Smooth muscle cell (in vitro differentiated cells): ENCODE measurements at regions not wholly inside any gene's neighbourhood (a gene's known extent, or its start where the extent isn't known, plus 50 kb on each side); places are given as distances from the start of the nearest gene placed in this dataset.

Experiments used
- DNase-seq: peaks from one replicate; lab custom pipeline; 2025; ENCODE audit not compliant: unreplicated experiment; lab: John Stamatoyannopoulos, UW
- H2AFZ ChIP-seq: fragments of 200-600 bp; sonication (generic); 2 replicates; pipeline ENCODE4 v1.6.0; 2016; ENCODE audit warnings: antibody characterized with exemption, low read depth, mild to moderate bottlenecking
- H3F3A ChIP-seq: fragments of 200-600 bp; sonication (generic); 2 replicates; pipeline ENCODE4 v1.6.0; 2017; ENCODE audit warnings: antibody characterized with exemption, low read depth
- H3K27ac ChIP-seq: fragments of 200-600 bp; sonication (generic); 2 replicates; pipeline ENCODE4 v1.5.1; 2016; ENCODE audit warnings: low read depth, mild to moderate bottlenecking
- H3K27me3 ChIP-seq: fragments of 200-600 bp; sonication (generic); 2 replicates; pipeline ENCODE4 v1.6.1; 2016; ENCODE audit warnings: low read depth, mild to moderate bottlenecking
- H3K36me3 ChIP-seq: fragments of 200-600 bp; sonication (generic); 2 replicates; pipeline ENCODE4 v1.5.1; 2016; ENCODE audit warnings: low read depth
- H3K4me1 ChIP-seq: fragments of 200-600 bp; sonication (generic); 2 replicates; pipeline ENCODE4 v1.5.1; 2016; ENCODE audit warnings: low read depth
- H3K4me2 ChIP-seq: fragments of 200-600 bp; sonication (generic); 2 replicates; pipeline ENCODE4 v1.6.0; 2016; ENCODE audit warnings: mild to moderate bottlenecking
- H3K4me3 ChIP-seq: fragments of 200-600 bp; sonication (generic); 2 replicates; pipeline ENCODE4 v1.5.1; 2016; ENCODE audit warnings: mild to moderate bottlenecking
- H3K79me2 ChIP-seq: fragments of 200-600 bp; sonication (generic); 2 replicates; pipeline ENCODE4 v1.6.0; 2016; ENCODE audit warnings: low read depth, mild to moderate bottlenecking
- H3K9ac ChIP-seq: fragments of 200-600 bp; sonication (generic); 2 replicates; pipeline ENCODE4 v1.6.0; 2016; ENCODE audit warnings: low read depth
- H3K9me3 ChIP-seq: fragments of 200-600 bp; sonication (generic); replicated peaks from 2 replicates; pipeline ENCODE4 v1.5.1; 2016; ENCODE audit warnings: low read depth
- H4K20me1 ChIP-seq: fragments of 200-600 bp; sonication (generic); 2 replicates; pipeline ENCODE4 v1.6.0; 2016; ENCODE audit warnings: low read depth
- WGBS: methylation state at CpG from one replicate; pipeline ENCODE4 v1.1.7; 2016; ENCODE audit warnings: low lambda C conversion rate; 5-methylcytosine and 5-hydroxymethylcytosine counted together
- TF ChIP-seq, protein P1 (sequence below): fragments of 200-600 bp; sonication (generic); IDR thresholded peaks from 2 replicates; pipeline ENCODE4 v1.5.1; 2017; ENCODE audit warnings: borderline replicate concordance, mild to moderate bottlenecking, antibody characterized with exemption; ENCODE audit not compliant: insufficient read depth, poor library complexity, severe bottlenecking

DNA sequence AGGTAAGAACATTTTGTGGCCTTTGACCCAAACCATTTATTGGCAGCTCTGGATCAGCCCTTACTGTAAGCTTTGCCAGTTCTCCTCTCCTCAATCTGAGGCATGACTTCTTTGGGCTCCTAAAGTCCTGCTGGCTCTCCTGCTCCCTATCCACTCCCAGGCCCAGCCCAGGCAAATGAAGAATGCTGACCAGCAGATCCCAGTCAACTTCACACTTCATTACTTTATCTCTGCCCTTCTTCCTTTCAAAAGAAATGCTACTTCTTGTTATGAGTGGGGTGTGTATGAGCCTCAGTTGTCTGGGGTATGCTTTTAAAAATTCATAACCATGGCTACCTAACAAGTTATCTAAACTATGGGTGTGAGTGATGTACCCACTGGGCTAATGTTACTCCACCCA is 479.6 kb downstream of the ACTL7B start:
- no peaks in the 10 kb centered on the region for H3K79me2 ChIP-seq
- no peak overlapping the region for H3K4me2 ChIP-seq
- no peak overlapping the region for H3K27ac ChIP-seq
- H3K4me1 ChIP-seq = no peaks in the 10 kb centered on the region
- H3F3A ChIP-seq = peaks cover 5% of the 10 kb centered on the region
- H3K9ac ChIP-seq = no peak overlapping the region
- no peaks in the 10 kb centered on the region for H3K36me3 ChIP-seq
- no peak for DNase-seq
- TF ChIP-seq, protein P1, sequence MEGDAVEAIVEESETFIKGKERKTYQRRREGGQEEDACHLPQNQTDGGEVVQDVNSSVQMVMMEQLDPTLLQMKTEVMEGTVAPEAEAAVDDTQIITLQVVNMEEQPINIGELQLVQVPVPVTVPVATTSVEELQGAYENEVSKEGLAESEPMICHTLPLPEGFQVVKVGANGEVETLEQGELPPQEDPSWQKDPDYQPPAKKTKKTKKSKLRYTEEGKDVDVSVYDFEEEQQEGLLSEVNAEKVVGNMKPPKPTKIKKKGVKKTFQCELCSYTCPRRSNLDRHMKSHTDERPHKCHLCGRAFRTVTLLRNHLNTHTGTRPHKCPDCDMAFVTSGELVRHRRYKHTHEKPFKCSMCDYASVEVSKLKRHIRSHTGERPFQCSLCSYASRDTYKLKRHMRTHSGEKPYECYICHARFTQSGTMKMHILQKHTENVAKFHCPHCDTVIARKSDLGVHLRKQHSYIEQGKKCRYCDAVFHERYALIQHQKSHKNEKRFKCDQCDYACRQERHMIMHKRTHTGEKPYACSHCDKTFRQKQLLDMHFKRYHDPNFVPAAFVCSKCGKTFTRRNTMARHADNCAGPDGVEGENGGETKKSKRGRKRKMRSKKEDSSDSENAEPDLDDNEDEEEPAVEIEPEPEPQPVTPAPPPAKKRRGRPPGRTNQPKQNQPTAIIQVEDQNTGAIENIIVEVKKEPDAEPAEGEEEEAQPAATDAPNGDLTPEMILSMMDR = no peak
- no peaks in the 10 kb centered on the region for H4K20me1 ChIP-seq
- H3K9me3 ChIP-seq = no peaks in the 10 kb centered on the region
- no peak overlapping the region for H2AFZ ChIP-seq
- no peaks in the 10 kb centered on the region for H3K27me3 ChIP-seq
- no peak overlapping the region for H3K4me3 ChIP-seq

DNA sequence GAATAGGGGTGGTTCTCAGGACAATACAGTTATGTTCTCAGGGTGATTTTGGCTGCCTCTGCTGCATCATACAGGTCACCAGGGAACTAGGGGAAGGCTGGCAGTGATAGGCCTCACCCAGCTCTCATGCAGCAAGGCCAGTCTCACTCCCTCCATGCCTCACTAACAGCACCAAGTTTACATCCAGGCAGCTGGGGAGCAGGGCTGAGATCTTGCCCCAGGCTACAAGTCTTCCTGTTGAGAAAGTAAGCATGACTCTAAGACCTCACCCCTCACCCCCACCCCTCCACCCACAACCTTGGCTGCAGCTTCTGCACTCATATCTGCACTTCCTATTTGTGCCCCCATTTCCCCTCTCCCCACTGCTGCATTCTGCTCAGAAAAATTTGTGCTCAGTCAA is 481.2 kb downstream of the ACTL7B start:
- Histone ChIP-seq H2AFZ (no peak overlapping the region), H3K79me2 (no peaks in the 10 kb centered on the region), H3K4me2 (no peak overlapping the region), H3K36me3 (no peaks in the 10 kb centered on the region), H4K20me1 (no peaks in the 10 kb centered on the region), H3K4me3 (no peak overlapping the region), H3K4me1 (no peaks in the 10 kb centered on the region), H3K27me3 (no peaks in the 10 kb centered on the region), H3K27ac (no peak overlapping the region), H3K9ac (no peak overlapping the region), H3F3A (peaks cover 5% of the 10 kb centered on the region), H3K9me3 (no peaks in the 10 kb centered on the region)
- TF ChIP-seq, protein P1 = no peak
- no peak for DNase-seq

DNA sequence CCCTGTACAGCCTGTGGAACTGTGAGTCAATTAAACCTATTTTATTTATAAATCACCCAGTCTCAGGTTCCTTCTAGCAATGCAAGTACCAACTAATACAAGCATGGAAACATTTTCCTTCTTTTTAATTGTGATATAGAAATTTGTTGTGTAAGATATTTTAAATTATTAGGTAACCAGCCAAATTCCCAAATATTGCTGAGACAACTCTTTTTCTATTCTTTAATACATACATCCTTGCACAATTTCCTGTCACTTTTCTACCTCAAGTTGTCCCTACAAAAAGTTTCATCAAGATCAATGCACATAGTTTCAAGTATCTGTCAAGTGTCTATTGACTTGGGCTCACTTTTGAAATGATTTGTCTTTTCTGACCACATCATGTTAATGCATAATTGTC is 488.6 kb downstream of the ACTL7B start:
- TF ChIP-seq, protein P1 = no peak
- H3K4me1 ChIP-seq = no peaks in the 10 kb centered on the region
- H3K27me3 ChIP-seq = no peaks in the 10 kb centered on the region
- no peaks in the 10 kb centered on the region for H4K20me1 ChIP-seq
- H3K79me2 ChIP-seq = no peaks in the 10 kb centered on the region
- H3K36me3 ChIP-seq = no peaks in the 10 kb centered on the region
- no peak overlapping the region for H3K4me2 ChIP-seq
- H3K4me3 ChIP-seq = no peak overlapping the region
- DNase-seq = no peak
- H2AFZ ChIP-seq = no peak overlapping the region
- no peaks in the 10 kb centered on the region for H3K9me3 ChIP-seq
- no peak overlapping the region for H3K27ac ChIP-seq
- H3K9ac ChIP-seq = no peak overlapping the region
- no peaks in the 10 kb centered on the region for H3F3A ChIP-seq

DNA sequence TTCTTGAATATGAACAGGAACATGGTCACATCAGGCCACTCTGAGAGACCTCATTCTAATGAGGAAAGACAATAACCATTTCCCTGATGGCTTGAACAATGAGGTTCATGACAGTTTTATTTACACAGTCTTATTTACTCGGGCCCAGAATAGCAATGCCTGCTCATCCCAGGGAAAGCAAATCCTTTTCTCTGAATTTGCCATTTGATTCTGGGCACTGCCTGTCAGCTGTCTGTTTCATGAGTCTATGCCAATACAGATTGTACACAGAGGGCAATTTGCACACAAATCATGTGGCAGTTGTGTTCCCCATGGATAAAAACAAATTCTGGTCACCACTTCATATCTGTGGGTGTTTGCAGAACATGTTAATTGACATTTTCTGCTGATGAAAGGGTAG is 492.5 kb downstream of the ACTL7B start:
- Histone ChIP-seq H3K9ac (no peak overlapping the region), H3K36me3 (no peaks in the 10 kb centered on the region), H3K4me3 (no peak overlapping the region), H3K4me1 (no peaks in the 10 kb centered on the region), H3F3A (no peaks in the 10 kb centered on the region), H4K20me1 (no peaks in the 10 kb centered on the region), H3K9me3 (no peaks in the 10 kb centered on the region), H3K79me2 (no peaks in the 10 kb centered on the region), H3K27ac (no peak overlapping the region), H3K4me2 (no peak overlapping the region), H2AFZ (no peak overlapping the region), H3K27me3 (no peaks in the 10 kb centered on the region)
- 92% methylated on average over 1 of the region's 1 CpG for WGBS
- DNase-seq = no peak
- TF ChIP-seq, protein P1 = no peak
